ENCODE measurements at regions not wholly inside any gene's neighbourhood (a gene's known extent, or its start where the extent isn't known, plus 50 kb on each side); places are given as distances from the start of the nearest gene placed in this dataset.

GRCh38 chr4:151576627-151577026, 167.7 kb downstream of the FHIP1A start:
- ATAC-seq (no peak), FAIRE-seq (no peak), DNase-seq (ENCODE audit: low spot score) (no peak)
- no peak for TF ChIP-seq NR2F6 (IDR thresholded peaks at IDR 0.05)
- TF ChIP-seq NR2F6 (CRISPR knock-in tag; IDR thresholded peaks at IDR 0.05): no peak
- no peak for TF ChIP-seq ZNF275 (CRISPR knock-in tag; IDR thresholded peaks at IDR 0.05; ENCODE audit: borderline replicate concordance)
- TF ChIP-seq ZNF337 (CRISPR knock-in tag; IDR thresholded peaks at IDR 0.05; ENCODE audit: borderline replicate concordance, low read depth): no peak
- TF ChIP-seq ZNF747 (CRISPR knock-in tag; IDR thresholded peaks at IDR 0.05; ENCODE audit: borderline replicate concordance): no peak
- no peak for TF ChIP-seq ZNF251 (CRISPR knock-in tag; IDR thresholded peaks at IDR 0.05)
- no peak for TF ChIP-seq CENPX (CRISPR knock-in tag; IDR thresholded peaks at IDR 0.05)
- TF ChIP-seq CCDC6 (CRISPR knock-in tag; IDR thresholded peaks at IDR 0.05): no peak
- TF ChIP-seq HNRNPLL (IDR thresholded peaks at IDR 0.05; ENCODE audit: low read depth, low read length, poor library complexity, severe bottlenecking): no peak
- no peak for TF ChIP-seq ZNF790 (CRISPR knock-in tag; IDR thresholded peaks at IDR 0.05; ENCODE audit: borderline replicate concordance)
- no peak for TF ChIP-seq AFF4 (CRISPR knock-in tag; IDR thresholded peaks at IDR 0.05)
- TF ChIP-seq EP300 (IDR thresholded peaks at IDR 0.05; ENCODE audit: low read depth in 2 of 2, low read length in 2 of 2): no peak
- TF ChIP-seq EP300 (CRISPR knock-in tag; IDR thresholded peaks at IDR 0.05; ENCODE audit: borderline replicate concordance): no peak
- no peak for TF ChIP-seq MXD1 (CRISPR knock-in tag; IDR thresholded peaks at IDR 0.05)
- no peak for TF ChIP-seq KLF11 (CRISPR knock-in tag; IDR thresholded peaks at IDR 0.05)
- Histone ChIP-seq H3K9me3 (ENCODE audit: low read length) (no peaks in the 10 kb centered on the region), H4K20me1 (ENCODE audit: insufficient read depth, low read length) (no peaks in the 10 kb centered on the region), H3K4me2 (ENCODE audit: low read depth, low read length) (no peak overlapping the region), H3K27me3 (ENCODE audit: control insufficient read depth in 1 of 2, insufficient read depth in 2 of 2, low read length in 2 of 2) (no peaks in the 10 kb centered on the region), H3K9ac (ENCODE audit: insufficient read depth, low read depth, low read length) (no peak overlapping the region), H3K4me1 (ENCODE audit: insufficient read depth, low read length) (no peaks in the 10 kb centered on the region), H3K36me3 (replicated peaks in 1 of 2; ENCODE audit: control insufficient read depth in 1 of 2, insufficient read depth in 2 of 2, low read length in 2 of 2) (no peaks in the 10 kb centered on the region), H3K79me2 (ENCODE audit: insufficient read depth, low read length) (no peaks in the 10 kb centered on the region), H3K4me3 (replicated peaks in 1 of 3; ENCODE audit: insufficient read depth in 1 of 3, low read depth in 2 of 3, low read length in 3 of 3) (no peak overlapping the region), H2AFZ (ENCODE audit: low read length) (no peak overlapping the region), H3K27ac (ENCODE audit: extremely low read length, insufficient read depth, low read length) (no peak overlapping the region)
- BruUV-seq (replicated peaks): no TSS peak
- WGBS (ENCODE audit: low lambda C conversion rate): 20% methylated on average over 1 of the region's 1 CpG
- intact Hi-C loops (cut with micrococcal nuclease; ENCODE audit: unreplicated experiment): no loop called here
- CTCF ChIA-PET (ENCODE audit: low intra/inter-chr PET ratio, low total read pairs): no interaction called here
- POLR2A ChIA-PET: no interaction called here
- in situ Hi-C loops (cut with HindIII; ENCODE audit: extremely low pct_ligation_motif_present, low pct_unique_long_range_greater_than_20kb): no loop called here
